ENCODE measurements at regions not wholly inside any gene's neighbourhood (a gene's known extent, or its start where the extent isn't known, plus 50 kb on each side); places are given as distances from the start of the nearest gene placed in this dataset.
"Not testable (repeated sequence)": the region's sequence is repeated elsewhere in the genome, so short reads cannot be mapped to it uniquely, and the experiment has no call there.

DNA sequence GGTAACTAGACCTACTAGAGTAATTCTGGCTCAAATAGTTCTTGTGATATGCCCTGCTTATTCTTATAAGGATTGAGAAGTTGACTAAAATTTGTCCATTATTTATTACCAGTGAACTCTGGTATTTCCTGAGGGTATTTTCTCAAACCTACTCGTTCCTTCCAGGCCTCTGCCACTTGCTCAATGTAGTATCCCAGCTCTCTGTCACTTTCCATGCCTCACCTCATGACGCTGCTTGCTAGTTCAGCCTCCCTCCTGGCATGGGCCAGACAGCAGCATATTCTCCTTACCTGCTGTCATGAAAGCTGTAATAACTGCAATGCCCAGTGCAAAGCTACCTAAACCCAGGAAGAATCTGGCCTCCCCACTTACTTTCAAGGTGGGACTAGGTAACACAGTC is 602.9 kb upstream of the ADAMTS5 start:
- no peak for DNase-seq (ENCODE audit: low read depth)

GRCh38 chr21:27569091-27569490 is 602.2 kb upstream of the ADAMTS5 start:
- no peak for DNase-seq (ENCODE audit: low read depth)

- no peak for DNase-seq (ENCODE audit: low read depth)
These were observed 600.5 kb upstream of the ADAMTS5 start for GRCh38 chr21:27567381-27567780.

DNA sequence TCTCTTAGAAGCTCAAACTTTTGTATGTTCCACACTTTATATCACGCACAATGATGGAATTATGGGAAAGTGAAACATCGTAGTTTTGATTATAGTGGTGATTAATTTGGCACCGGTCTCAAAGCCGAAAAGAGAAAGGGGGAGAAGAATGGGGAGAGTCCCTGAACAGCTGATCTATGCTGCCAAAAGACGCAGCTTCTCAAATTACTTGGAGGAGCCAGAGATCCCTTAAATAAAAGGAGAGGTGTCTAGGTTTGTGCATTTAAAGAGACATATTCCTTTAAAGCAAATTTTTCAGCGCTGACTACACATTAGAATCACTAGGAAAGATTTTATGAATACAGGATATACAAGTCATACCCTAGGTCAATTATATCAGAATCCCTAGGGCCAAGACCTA is 599.6 kb upstream of the ADAMTS5 start:
- DNase-seq (ENCODE audit: low read depth) = no peak

DNA sequence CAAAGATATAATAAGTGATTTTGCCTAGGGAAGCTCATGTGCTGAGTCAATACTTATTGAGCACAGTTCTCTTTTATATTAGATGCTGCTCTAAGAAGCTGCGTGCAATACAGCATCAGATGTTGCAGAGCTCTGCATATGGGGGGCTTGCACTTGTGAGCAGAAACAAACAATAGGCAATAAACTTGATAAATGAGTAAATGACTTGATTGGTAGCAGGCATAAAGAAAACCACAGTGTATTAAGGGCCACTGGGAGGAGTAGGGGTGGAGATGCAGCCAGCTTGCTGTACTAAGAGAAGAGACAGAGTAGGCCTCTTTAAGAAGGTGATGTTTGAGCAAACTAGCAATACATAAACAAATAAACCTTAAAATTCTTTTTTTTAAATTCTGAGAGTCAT is 598.5 kb upstream of the ADAMTS5 start:
- no peak for DNase-seq (ENCODE audit: low read depth)

- DNase-seq (ENCODE audit: low read depth) = no peak
These were observed 597.9 kb upstream of the ADAMTS5 start for GRCh38 chr21:27564684-27565301.

DNA sequence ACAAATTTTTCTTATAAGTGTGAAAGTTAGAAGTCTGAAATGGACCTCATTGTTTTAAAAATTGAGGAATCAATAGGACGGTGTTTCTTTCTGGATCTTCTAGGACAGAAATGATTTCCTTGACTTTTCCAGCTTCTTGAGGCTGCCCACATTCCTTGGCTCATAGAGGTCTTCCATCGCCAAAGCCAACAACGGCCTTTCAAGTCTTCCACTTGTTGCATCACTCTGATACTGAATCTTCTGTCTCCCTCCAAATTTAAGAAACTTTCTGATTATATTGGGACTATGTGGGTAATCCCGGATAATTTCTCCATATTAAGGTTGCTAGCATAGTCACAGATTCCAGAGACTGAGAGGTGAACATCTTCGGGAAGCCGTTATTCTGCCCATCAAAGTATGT is 595.4 kb upstream of the ADAMTS5 start:
- DNase-seq (ENCODE audit: low read depth) = no peak

DNA sequence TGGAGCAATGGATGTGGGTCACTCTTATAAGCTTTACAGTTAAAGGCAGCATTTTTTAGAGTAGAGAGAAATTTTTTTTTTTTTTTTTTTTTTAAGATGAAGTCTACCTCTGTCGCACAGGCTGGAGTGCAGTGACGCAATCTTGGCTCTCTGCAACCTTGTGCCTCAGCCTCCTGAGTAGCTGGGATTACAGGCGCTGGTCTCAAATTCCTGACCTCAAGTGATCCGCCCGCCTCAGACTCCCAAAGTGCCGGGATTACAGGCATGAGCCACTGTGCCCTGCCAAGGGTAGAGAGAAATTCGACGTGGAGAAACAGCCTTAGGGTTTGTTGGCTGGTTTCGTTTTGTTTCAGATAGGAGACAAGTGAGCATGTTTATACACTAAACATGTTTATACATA is 594.2 kb upstream of the ADAMTS5 start:
- no peak for DNase-seq (ENCODE audit: low read depth)

GRCh38 chr21:27557356-27557755 is 590.5 kb upstream of the ADAMTS5 start:
- no peak for DNase-seq (ENCODE audit: low read depth)

DNA sequence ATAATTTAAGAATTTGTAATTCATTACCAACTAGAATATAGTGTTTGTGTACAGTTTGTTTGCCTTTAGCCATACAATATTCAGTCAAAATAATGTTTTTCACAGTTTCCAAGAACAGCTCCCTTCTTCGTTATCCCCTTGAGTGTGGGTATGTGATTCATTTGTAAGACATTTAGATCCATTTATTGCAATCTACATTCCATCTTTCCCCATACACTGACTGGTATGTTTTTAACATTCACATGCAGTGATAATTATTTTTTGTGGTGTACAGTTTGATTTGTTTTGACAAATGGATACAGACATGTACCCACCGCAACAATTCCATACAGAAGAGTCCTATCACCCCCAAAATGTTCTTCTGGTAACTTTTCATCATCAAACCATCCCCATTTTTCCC is 589.1 kb upstream of the ADAMTS5 start:
- DNase-seq (ENCODE audit: low read depth) = no peak

GRCh38 chr21:27550287-27550686 is 583.4 kb upstream of the ADAMTS5 start:
- no peak for DNase-seq (ENCODE audit: low read depth)

GRCh38 chr21:27548486-27548885 is 581.6 kb upstream of the ADAMTS5 start:
- DNase-seq (ENCODE audit: low read depth) = no peak

DNA sequence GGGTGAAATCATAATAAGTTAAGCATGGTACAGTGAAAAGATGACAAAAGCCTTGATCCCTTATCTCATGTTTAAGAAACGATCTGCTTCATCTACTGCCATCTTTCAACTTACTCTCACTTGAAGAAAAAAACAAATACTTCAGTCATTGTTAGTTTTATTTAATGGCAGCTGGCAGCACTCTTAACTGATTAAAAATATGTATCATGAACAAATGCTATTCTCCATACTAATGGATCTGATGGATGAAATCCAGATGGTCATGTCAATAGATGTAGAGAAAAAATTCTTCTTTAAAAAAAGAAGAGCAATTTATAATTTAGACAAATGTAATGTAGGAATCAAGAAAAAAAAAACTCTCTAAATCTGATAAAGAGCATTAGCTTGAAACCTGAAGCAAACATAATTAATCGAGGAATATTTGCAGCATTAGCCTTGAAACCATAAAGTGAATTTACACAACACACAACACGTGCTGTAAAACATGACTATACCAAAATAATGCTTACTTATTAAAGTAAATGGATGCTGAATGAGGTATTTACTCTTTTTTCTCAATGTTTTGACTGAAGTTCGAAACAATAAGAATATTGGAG is 579.0 kb upstream of the ADAMTS5 start:
- DNase-seq (ENCODE audit: low read depth) = no peak

GRCh38 chr21:27542126-27542525 is 575.2 kb upstream of the ADAMTS5 start:
- DNase-seq (ENCODE audit: low read depth) = not testable (repeated sequence)

GRCh38 chr21:27536319-27536718 is 569.4 kb upstream of the ADAMTS5 start:
- no peak for DNase-seq (ENCODE audit: low read depth)

DNA sequence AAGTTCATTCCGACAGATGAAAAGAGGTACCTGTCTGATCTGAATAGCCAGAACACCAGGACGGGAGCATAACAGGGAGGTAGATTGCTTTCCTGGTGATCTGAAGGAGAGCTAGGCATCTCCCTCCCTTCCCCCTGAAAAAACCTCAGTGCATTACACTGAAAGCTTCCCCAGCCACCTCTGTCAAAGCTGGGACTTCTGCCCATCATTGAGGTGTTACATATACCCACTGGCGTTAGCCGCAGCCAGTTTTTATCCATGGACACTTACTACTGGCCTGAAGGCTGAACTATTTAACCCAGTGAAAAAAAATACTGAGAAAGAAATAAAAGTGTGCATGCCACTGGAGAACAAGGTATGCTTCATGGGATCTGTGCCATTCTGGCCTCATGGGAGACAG is 568.3 kb upstream of the ADAMTS5 start:
- DNase-seq (ENCODE audit: low read depth) = no peak

- no peak for DNase-seq (ENCODE audit: low read depth)
These were observed 567.3 kb upstream of the ADAMTS5 start for GRCh38 chr21:27534206-27534605.

GRCh38 chr21:27532076-27532475 is 565.2 kb upstream of the ADAMTS5 start:
- DNase-seq (ENCODE audit: low read depth) = no peak

DNA sequence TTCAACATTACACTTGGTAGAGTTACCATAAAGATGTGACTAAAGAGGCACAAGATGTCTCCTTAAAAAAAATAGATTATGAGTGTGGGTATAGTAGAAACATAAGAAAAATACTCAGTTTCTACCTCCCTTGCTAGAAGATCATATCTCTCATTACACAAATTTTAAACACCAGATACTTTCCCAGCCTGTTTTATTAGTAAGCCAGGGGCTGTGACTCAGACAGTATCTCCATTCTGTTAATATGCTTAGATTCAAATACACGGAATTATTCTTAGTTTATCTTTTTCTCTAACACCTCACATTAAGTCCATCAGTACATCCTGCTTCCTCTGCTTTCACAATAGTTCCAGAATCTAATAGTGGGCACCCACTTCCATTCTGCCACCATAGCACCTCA is 561.8 kb upstream of the ADAMTS5 start:
- DNase-seq (ENCODE audit: low read depth) = no peak

GRCh38 chr21:27526451-27526850 is 559.6 kb upstream of the ADAMTS5 start:
- no peak for DNase-seq (ENCODE audit: low read depth)

GRCh38 chr21:27525780-27526179 is 558.9 kb upstream of the ADAMTS5 start:
- DNase-seq (ENCODE audit: low read depth) = no peak

- DNase-seq (ENCODE audit: low read depth) = no peak
These were observed 552.5 kb upstream of the ADAMTS5 start for GRCh38 chr21:27519361-27519760.

- not testable (repeated sequence) for DNase-seq (ENCODE audit: low read depth)
These were observed 550.3 kb upstream of the ADAMTS5 start for GRCh38 chr21:27517177-27517576.

GRCh38 chr21:27515676-27516075 is 548.8 kb upstream of the ADAMTS5 start:
- no peak for DNase-seq (ENCODE audit: low read depth)

Measured in activated T-helper 9 cell treated with anti-CD3 and anti-CD28 coated beads, Interleukin-2, amount 50 U/mL, for 16 hours (primary cell).